ENCODE measurements at regions not wholly inside any gene's neighbourhood (a gene's known extent, or its start where the extent isn't known, plus 50 kb on each side); places are given as distances from the start of the nearest gene placed in this dataset.

DNA sequence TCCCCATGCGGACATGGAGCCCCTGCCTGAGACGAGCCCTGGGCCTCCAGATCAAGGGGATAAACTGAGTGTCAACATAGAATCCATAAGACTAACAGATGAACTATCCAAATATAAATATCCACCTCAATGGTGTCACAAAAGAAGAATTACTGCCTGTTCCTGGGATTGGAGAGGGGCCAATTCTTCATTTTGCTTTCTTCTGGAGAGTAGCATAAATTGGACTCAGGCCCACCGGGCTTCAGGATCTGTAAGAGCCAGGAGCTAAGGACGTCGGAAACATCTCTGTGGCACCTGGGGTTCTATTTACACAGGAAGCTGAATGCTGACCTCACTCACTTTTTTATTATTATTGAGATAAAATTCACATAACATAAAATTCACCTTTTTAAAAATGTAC, 408.2 kb upstream of the CCDC196 start:
- TF ChIP-seq GLIS3 (CRISPR knock-in tag; IDR thresholded peaks at IDR 0.05) (no peak), PPARA (CRISPR knock-in tag; IDR thresholded peaks at IDR 0.05; ENCODE audit: borderline replicate concordance) (no peak), ZFP3 (CRISPR knock-in tag; IDR thresholded peaks at IDR 0.05) (no peak), OSR1 (CRISPR knock-in tag; IDR thresholded peaks at IDR 0.05) (no peak), ZFP30 (CRISPR knock-in tag; IDR thresholded peaks at IDR 0.05) (no peak), ZNF70 (CRISPR knock-in tag; IDR thresholded peaks at IDR 0.05) (no peak), TCF4 (CRISPR knock-in tag; IDR thresholded peaks at IDR 0.05; ENCODE audit: borderline replicate concordance) (no peak), TOX (CRISPR knock-in tag; IDR thresholded peaks at IDR 0.05; ENCODE audit: borderline replicate concordance) (no peak), ZNF565 (CRISPR knock-in tag; conservative IDR thresholded peaks at IDR 0.05; ENCODE audit: low read depth) (no peak)
- TF ChIP-seq, protein P1, sequence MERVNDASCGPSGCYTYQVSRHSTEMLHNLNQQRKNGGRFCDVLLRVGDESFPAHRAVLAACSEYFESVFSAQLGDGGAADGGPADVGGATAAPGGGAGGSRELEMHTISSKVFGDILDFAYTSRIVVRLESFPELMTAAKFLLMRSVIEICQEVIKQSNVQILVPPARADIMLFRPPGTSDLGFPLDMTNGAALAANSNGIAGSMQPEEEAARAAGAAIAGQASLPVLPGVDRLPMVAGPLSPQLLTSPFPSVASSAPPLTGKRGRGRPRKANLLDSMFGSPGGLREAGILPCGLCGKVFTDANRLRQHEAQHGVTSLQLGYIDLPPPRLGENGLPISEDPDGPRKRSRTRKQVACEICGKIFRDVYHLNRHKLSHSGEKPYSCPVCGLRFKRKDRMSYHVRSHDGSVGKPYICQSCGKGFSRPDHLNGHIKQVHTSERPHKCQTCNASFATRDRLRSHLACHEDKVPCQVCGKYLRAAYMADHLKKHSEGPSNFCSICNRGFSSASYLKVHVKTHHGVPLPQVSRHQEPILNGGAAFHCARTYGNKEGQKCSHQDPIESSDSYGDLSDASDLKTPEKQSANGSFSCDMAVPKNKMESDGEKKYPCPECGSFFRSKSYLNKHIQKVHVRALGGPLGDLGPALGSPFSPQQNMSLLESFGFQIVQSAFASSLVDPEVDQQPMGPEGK (CRISPR knock-in tag; IDR thresholded peaks at IDR 0.05; ENCODE audit: borderline replicate concordance), result no peak
- TF ChIP-seq, protein P2, sequence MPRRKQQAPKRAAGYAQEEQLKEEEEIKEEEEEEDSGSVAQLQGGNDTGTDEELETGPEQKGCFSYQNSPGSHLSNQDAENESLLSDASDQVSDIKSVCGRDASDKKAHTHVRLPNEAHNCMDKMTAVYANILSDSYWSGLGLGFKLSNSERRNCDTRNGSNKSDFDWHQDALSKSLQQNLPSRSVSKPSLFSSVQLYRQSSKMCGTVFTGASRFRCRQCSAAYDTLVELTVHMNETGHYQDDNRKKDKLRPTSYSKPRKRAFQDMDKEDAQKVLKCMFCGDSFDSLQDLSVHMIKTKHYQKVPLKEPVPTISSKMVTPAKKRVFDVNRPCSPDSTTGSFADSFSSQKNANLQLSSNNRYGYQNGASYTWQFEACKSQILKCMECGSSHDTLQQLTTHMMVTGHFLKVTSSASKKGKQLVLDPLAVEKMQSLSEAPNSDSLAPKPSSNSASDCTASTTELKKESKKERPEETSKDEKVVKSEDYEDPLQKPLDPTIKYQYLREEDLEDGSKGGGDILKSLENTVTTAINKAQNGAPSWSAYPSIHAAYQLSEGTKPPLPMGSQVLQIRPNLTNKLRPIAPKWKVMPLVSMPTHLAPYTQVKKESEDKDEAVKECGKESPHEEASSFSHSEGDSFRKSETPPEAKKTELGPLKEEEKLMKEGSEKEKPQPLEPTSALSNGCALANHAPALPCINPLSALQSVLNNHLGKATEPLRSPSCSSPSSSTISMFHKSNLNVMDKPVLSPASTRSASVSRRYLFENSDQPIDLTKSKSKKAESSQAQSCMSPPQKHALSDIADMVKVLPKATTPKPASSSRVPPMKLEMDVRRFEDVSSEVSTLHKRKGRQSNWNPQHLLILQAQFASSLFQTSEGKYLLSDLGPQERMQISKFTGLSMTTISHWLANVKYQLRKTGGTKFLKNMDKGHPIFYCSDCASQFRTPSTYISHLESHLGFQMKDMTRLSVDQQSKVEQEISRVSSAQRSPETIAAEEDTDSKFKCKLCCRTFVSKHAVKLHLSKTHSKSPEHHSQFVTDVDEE (CRISPR knock-in tag; IDR thresholded peaks at IDR 0.05), result no peak

Measured in SK-N-SH treated with all-trans-retinoic acid at 6 μM for 48 hours (cell line).